GM12892 (cell line): ENCODE measurements at regions not wholly inside any gene's neighbourhood (a gene's known extent, or its start where the extent isn't known, plus 50 kb on each side); places are given as distances from the start of the nearest gene placed in this dataset.
"Not testable (repeated sequence)": the region's sequence is repeated elsewhere in the genome, so short reads cannot be mapped to it uniquely, and the experiment has no call there.

Experiments used
- POLR2A ChIP-seq: IDR thresholded peaks from 2 replicates; pipeline ENCODE4 v1.6.1; 2011; ENCODE audit warnings: low read depth, low read length, control low read depth
- POLR2AphosphoS5 ChIP-seq: IDR thresholded peaks from 2 replicates; pipeline ENCODE4 v1.6.1; 2011; ENCODE audit warnings: low read depth, low read length, control low read depth
- TAF1 ChIP-seq: IDR thresholded peaks from 2 replicates; pipeline ENCODE4 v1.6.1; 2011; ENCODE audit warnings: low read depth, mild to moderate bottlenecking, control low read depth, low read length, borderline replicate concordance

- not testable (repeated sequence) for TF ChIP-seq TAF1, POLR2A, POLR2AphosphoS5
These were observed 767.0 kb downstream of the ADCYAP1 start for GRCh38 chr18:1671710-1672109.
